HG02884 (cell line): ENCODE measurements at regions not wholly inside any gene's neighbourhood (a gene's known extent, or its start where the extent isn't known, plus 50 kb on each side); places are given as distances from the start of the nearest gene placed in this dataset.

ENCODE experiments used
- ATAC-seq: cut with Tn5 transposase; IDR thresholded peaks from one replicate; pipeline ENCODE4 v1.9.1; 2021; ENCODE audit warnings: mild to moderate bottlenecking, moderate library complexity; ENCODE audit not compliant: unreplicated experiment

- no peak for ATAC-seq
Observed at GRCh38 chr14:100658181-100658886, 68.4 kb upstream of the DLK1 start.

GRCh38 chr14:100659345-100660001 is 67.2 kb upstream of the DLK1 start:
- ATAC-seq, result no peak

GRCh38 chr14:100660498-100660881 is 66.2 kb upstream of the DLK1 start:
- no peak for ATAC-seq

DNA sequence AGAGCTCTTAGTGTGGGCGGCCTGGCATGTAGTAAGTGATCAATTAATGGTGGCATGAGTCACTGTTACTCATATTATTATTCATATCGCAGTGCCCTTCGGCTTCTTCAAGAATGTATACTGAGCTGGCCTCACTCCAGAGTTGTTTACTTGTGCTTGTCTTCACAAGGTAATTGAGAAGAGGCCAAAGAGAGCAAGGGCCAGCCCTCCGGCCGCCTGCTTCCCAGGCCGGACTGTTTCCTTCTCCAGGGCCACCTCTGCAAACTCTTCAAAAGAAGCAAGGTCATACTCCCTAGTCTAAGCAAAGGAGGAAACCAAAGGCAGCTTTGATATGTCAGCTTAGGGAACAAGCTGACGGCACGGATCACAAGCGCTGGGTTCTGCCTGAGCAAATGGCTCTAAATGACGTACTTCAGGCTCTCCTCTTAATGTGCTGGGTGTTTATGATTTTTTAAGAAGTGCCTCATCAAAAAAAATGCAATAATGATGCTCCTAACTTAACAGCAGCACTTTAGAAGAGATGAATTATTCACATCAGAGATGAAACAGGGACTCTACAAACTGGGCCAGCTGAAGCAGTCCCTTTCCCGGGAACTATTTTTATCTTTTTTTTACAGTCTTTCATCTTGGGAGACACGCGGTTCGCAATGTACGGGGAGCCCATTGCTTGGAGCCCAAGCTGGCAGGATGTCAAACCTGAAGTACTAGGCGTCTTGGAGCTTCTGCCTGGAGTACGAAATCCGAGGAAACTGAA is 65.6 kb upstream of the DLK1 start:
- ATAC-seq, result no peak

DNA sequence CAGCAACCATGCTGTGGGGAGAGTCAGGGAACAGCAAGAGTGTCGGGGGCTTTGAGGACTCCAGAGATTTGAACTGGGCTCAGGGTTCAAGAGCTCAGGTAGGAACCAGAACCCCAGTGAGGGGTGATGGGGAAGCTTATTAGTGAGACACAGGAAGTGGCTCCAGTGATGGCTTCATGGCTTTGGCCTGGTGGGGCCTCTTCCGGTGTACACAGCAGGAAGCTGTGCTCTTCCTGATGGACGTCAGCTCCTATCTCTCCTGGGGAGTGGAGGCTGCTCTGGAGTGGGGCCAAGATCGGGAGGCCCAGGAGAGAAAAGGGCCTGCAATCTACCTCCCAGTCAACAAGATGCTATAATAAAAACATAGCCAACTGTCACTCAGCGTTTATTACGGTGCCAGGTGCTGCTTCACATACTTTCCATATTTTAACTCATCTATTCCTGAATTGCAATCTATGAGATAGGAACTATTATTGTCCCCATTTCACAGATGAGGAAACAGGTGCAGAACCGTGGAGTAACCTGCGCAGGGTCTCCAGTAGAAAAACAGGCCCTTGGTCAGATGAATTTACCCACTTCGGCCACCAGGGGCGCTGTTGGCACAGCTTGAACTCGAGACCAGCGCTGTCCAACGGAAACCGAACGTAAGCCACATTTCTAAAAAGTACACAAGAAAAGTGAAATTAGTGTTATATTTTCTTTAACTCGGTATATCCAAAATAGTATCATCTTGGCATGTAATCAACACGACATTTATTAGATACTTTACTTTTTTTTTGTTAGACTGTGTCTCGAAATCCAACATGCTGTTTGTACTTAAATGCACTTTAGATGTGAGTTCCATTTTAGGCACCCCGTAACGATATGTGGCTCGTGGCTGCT is 63.6 kb upstream of the DLK1 start:
- peak; percentile 54 for ATAC-seq

DNA sequence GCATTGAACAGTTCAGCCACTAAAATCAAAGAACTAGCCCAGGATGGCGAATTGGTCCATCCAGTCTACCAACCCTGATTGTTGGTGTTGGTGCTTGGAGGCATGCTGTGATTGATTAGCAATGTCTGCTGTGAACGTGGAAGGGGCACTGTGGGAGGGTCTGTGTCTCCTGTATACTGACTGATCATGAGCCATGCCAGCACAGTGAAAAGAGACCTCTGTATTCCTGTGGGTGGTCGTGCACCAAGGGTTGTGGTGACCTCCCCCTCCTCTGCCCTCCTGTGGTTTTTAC is 63.0 kb upstream of the DLK1 start:
- ATAC-seq, result no peak

DNA sequence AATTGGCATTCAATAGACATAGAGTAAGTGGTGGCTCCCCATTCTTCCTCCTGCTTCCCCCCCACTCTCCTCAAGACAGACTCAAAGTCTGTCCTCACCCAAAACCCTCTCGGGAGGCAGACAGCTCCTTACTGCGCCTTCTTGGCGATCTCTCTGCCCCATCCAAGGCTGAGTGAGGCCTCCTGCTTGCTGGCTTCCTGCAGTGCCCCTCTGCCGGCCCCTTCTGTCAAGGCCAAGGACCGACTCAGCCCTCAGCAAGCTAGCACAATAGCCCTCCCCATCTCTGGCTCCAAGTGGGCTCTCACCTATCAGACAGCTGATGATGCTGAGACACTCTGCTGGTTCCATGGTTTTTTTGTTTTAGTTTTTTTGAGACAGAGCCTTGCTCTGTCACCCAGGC is 62.5 kb upstream of the DLK1 start:
- ATAC-seq, result no peak

DNA sequence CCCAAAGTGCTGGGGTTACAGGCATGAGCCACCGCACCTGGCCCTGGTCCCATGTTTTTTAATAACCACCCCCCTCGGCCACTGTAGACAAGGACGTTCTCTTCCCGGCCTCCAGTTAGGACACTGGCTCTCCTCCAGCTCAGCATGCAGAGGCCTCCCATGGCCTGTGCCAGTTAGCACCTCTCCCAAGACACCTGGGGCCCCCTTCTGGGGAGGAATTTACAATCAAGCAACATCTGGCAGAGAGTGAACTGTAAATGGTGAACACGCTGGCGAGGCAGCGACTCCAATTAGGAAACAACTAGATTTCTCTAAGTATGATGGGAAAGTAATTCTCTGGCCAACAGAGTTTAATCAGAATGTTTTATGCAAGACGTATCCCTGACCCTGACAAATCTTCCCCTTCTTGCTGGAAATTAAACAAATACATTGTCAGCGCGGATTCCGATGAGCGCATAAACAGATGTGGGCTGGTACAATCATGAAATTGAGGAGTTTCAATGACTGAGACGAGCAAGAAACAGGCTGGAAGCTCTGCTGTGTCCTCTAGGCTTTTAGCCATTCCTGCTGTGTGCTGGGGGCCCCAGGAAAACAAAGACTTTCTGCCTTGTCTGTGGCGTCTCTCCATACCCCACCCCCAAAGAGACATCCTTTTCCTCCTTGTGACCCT is 61.7 kb upstream of the DLK1 start:
- ATAC-seq, result no peak

DNA sequence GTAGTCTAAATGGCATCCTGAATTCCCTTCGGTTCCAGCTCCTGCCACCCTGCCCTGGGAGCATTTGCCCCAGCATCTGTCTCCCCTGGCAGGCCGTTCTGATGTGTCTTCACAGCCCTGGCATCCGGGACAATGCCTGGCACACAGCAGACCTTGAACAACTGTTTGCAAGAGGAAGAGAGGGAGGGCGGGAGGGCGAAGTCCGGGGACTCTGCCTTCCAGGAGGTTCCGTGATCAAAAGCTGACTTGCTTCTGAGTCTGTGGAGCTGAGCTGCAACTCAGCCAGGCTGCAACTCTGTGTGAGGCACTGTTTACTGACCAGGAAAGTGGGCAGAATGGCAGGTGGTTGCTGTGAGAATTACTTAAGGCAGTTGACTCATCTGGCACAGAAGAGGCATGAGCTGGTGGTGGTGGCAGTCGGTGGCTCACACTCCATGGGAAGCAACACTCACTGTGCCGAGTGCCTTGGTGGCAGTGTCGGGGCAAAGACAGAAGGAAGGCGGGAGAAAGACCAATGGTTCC is 61.1 kb upstream of the DLK1 start:
- no peak for ATAC-seq

DNA sequence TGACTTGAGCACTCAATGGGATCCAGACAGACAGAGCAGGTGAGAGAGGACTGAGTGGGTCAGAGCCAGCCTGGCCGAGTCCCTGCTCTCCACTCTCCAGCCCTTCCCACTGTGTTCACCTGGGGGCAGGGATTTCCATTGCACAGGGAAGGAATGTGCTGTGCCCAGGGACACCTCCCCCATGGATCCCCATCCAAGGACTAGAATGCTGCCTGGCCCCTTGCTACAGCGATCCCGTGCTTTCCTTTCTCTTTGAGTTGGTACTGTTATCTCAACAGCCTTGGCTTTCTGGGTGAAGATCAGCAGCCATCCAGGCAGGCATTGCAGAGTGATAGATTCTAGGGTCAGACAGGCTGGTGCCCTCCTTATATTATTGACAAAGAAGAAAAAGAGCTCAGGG is 60.3 kb upstream of the DLK1 start:
- ATAC-seq, result no peak

- ATAC-seq, result no peak
Observed at GRCh38 chr14:100666851-100667250, 59.8 kb upstream of the DLK1 start.

- ATAC-seq, result no peak
Observed at GRCh38 chr14:100667656-100668055, 59.0 kb upstream of the DLK1 start.

GRCh38 chr14:100668352-100668751 is 58.3 kb upstream of the DLK1 start:
- no peak for ATAC-seq

- no peak for ATAC-seq
Observed at GRCh38 chr14:100669011-100669412, 57.7 kb upstream of the DLK1 start.

GRCh38 chr14:100669468-100669867 is 57.2 kb upstream of the DLK1 start:
- ATAC-seq, result no peak

DNA sequence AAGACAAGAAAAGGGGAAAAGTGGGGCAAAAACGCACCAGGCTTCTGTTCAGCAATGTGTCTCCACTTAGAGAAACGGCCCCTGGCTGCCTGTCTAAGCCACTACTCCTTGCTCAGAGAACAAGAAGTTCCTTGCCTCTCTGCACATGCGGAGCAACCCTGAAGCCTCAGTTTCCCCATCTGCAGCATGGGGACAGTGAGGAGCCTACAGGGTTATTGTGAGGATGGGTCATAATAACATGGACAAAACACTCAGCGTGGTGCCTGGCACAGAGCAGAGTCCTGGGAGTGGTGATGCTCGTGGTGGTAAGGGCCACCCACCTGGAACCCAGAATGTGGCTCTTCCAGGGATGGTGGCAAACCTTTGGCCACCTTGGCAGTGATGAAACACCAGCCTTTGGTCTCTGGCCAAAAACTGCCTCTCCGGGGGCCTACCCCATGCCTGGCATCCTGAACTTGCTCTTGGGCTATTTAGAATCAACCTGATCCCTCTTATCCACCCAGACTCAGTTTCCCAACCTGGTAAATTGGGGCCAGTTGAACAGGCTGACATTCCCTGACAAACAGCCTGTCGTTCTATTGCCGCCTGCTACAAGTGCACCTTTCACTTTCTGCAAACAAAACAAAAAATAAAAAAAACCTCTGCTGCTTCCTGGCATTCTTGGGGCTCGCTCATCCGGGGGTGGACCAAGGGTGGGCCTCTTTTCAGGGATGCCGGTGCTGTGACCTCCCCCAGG is 56.5 kb upstream of the DLK1 start:
- no peak for ATAC-seq

DNA sequence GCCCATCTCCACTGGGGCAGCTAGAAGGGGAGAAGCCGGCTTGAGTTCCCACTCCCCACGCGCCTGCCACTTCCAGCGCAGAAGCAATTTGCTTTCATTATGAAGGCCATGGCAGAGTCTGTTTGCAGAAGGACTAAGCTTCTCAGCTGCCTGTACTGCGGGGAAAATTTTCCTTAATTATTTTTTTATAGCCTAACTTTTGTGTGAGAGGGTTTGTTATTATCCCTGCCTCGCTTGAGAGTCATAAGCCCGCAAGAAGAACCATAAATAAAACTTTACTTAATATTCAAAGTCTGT is 56.0 kb upstream of the DLK1 start:
- ATAC-seq, result no peak

DNA sequence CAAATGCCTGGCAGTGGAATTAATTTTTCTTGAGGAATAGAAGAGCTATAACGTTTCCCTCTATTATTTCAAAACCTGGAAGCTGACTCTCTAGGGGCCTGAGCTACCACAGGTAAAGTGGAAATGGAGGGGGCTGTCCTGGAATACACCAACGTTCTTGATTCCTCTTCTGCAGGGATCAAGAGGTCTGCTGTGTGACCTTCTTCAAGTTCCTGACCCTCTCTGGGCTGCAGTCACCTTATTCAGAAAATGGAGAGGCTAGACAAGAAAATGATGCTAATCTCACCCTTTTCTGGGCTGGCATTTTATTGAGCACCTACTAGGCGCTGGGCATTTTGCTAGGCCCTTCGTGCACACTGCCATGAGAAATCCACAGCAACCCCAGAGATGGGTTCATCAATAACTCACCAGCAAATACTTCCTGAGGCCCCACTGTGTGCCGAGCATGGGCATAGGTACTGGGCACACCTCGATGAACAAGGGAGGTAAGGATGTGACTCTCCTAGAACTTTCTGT is 55.2 kb upstream of the DLK1 start:
- no peak for ATAC-seq

- no peak for ATAC-seq
Observed at GRCh38 chr14:100671906-100672305, 54.8 kb upstream of the DLK1 start.
